IMR-90 (cell line): ENCODE measurements at regions not wholly inside any gene's neighbourhood (a gene's known extent, or its start where the extent isn't known, plus 50 kb on each side); places are given as distances from the start of the nearest gene placed in this dataset.

Experiments
- ATAC-seq: fragments of 200-7000 bp; cut with Tn5 transposase; 2 replicates; pipeline ENCODE4 v1.9.1; 2020; ENCODE audit warnings: low read depth, mild to moderate bottlenecking, moderate library complexity
- BruUV-seq: library from RNA; stranded (reverse); fragments of 400-500 nt; replicated peaks from 2 replicates; lab custom pipeline; 2021; lab: Mats Ljungman, UMichigan
- CTCF ChIA-PET: fragments of 300-600 bp; formaldehyde crosslinking; extraction: SDS; loops from one replicate; lab custom pipeline; 2021; ENCODE audit warnings: antibody characterized with exemption; lab: Yijun Ruan, JAX
- POLR2A ChIA-PET: fragments of 300-600 bp; sonication (Branson Sonifier 250); formaldehyde crosslinking; loops from one replicate; lab custom pipeline; 2022; ENCODE audit warnings: antibody characterized with exemption; ENCODE audit not compliant: unreplicated experiment; lab: Charles Lee
- DNase-seq: peaks from one replicate; pipeline ENCODE4 v3.0.0; 2013
- H2AFZ ChIP-seq: replicated peaks from 2 replicates; pipeline ENCODE3; 2013; ENCODE audit warnings: low read length, mild to moderate bottlenecking; ENCODE audit not compliant: poor library complexity
- H2AK5ac ChIP-seq: 2 replicates; pipeline ENCODE4 v1.6.1; 2013; ENCODE audit warnings: low read depth, low read length, inconsistent platforms
- H2AK9ac ChIP-seq: replicated peaks from 2 replicates; pipeline ENCODE3; 2013; ENCODE audit warnings: mild to moderate bottlenecking, low read depth, low read length, moderate library complexity; ENCODE audit not compliant: poor library complexity
- H2BK120ac ChIP-seq: 2 replicates; pipeline ENCODE4 v1.6.1; 2013; ENCODE audit warnings: low read depth, low read length, inconsistent platforms
- H2BK15ac ChIP-seq: 3 replicates; pipeline ENCODE4 v1.6.1; 2013; ENCODE audit warnings: low read depth, low read length, inconsistent platforms
- H2BK20ac ChIP-seq: 2 replicates; pipeline ENCODE4 v1.6.1; 2013; ENCODE audit warnings: low read depth, mild to moderate bottlenecking, inconsistent platforms, low read length, moderate library complexity
- H2BK5ac ChIP-seq: 2 replicates; pipeline ENCODE4 v1.6.1; 2013; ENCODE audit warnings: mild to moderate bottlenecking, low read depth, low read length, inconsistent platforms; ENCODE audit not compliant: poor library complexity, severe bottlenecking
- H3K14ac ChIP-seq: replicated peaks from 2 replicates; pipeline ENCODE4 v1.6.1; 2013; ENCODE audit warnings: low read depth, low read length, inconsistent platforms
- H3K18ac ChIP-seq: 2 replicates; pipeline ENCODE4 v1.6.1; 2013; ENCODE audit warnings: low read depth, low read length, control low read depth
- H3K23ac ChIP-seq: 2 replicates; pipeline ENCODE4 v1.6.1; 2013; ENCODE audit warnings: low read depth, low read length, inconsistent platforms
- H3K27ac ChIP-seq: 2 replicates; pipeline ENCODE4 v1.5.1; 2013; ENCODE audit warnings: mild to moderate bottlenecking, control low read depth, low read length; ENCODE audit not compliant: insufficient read depth
- H3K27me3 ChIP-seq: 2 replicates; pipeline ENCODE4 v1.6.1; 2013; ENCODE audit warnings: low read length; ENCODE audit not compliant: control insufficient read depth, insufficient read depth
- H3K36me3 ChIP-seq: 2 replicates; pipeline ENCODE4 v1.6.1; 2013; ENCODE audit warnings: low read length, mixed read lengths; ENCODE audit not compliant: control insufficient read depth, insufficient read depth
- H3K4ac ChIP-seq: 2 replicates; pipeline ENCODE4 v1.6.1; 2013; ENCODE audit warnings: low read depth, low read length, inconsistent platforms
- H3K4me1 ChIP-seq: 2 replicates; pipeline ENCODE4 v1.6.1; 2013; ENCODE audit warnings: low read length, mixed read lengths; ENCODE audit not compliant: control insufficient read depth, insufficient read depth
- H3K4me2 ChIP-seq: 2 replicates; pipeline ENCODE4 v1.6.1; 2013; ENCODE audit warnings: low read depth, mild to moderate bottlenecking, control low read depth, low read length, moderate library complexity
- H3K4me3 ChIP-seq: 2 replicates; pipeline ENCODE4 v1.5.1; 2013; ENCODE audit warnings: low read depth, mild to moderate bottlenecking, control low read depth, low read length, moderate library complexity; ENCODE audit not compliant: insufficient read depth
- H3K56ac ChIP-seq: 2 replicates; pipeline ENCODE4 v1.6.1; 2013; ENCODE audit warnings: low read length, inconsistent platforms; ENCODE audit not compliant: insufficient read depth; ENCODE audit errors: extremely low read depth
- H3K79me1 ChIP-seq, 2 experiments: 2 replicates each; pipeline ENCODE4 v1.6.1; 2013; ENCODE audit warnings: low read length in 2 of 2, inconsistent platforms in 1 of 2, low read depth in 1 of 2
- H3K9ac ChIP-seq: 2 replicates; pipeline ENCODE4 v1.6.1; 2013; ENCODE audit warnings: low read depth, low read length, control low read depth
- H3K9me1 ChIP-seq: 2 replicates; pipeline ENCODE4 v1.6.1; 2013; ENCODE audit warnings: low read length, inconsistent platforms; ENCODE audit not compliant: insufficient read depth
- H3K9me3 ChIP-seq: 2 replicates; pipeline ENCODE4 v1.6.1; 2013; ENCODE audit warnings: low read length; ENCODE audit not compliant: control insufficient read depth, insufficient read depth
- H4K20me1 ChIP-seq: 2 replicates; pipeline ENCODE4 v1.6.1; 2013; ENCODE audit warnings: low read length, inconsistent platforms; ENCODE audit not compliant: insufficient read depth
- H4K5ac ChIP-seq: 2 replicates; pipeline ENCODE4 v1.6.1; 2013; ENCODE audit warnings: mild to moderate bottlenecking, low read depth, low read length, control low read depth
- H4K8ac ChIP-seq, 2 experiments: 2 replicates each; pipeline ENCODE4 v1.6.1; 2013; ENCODE audit warnings: low read depth in 2 of 2, low read length in 2 of 2, control low read depth in 1 of 2, inconsistent platforms in 1 of 2
- H4K91ac ChIP-seq: 2 replicates; pipeline ENCODE4 v1.6.1; 2013; ENCODE audit warnings: low read depth, low read length, inconsistent platforms; ENCODE audit not compliant: insufficient read depth
- CHD1 ChIP-seq: IDR thresholded peaks from 2 replicates; pipeline ENCODE4 v1.6.1; 2012; ENCODE audit warnings: low read depth, low read length, improper control_type of control experiment
- FOS ChIP-seq: fragments of 150-350 bp; IDR thresholded peaks from 2 replicates; pipeline ENCODE4 v1.6.1; 2016; ENCODE audit warnings: low read depth, low read length
- MAFK ChIP-seq: IDR thresholded peaks from 2 replicates; pipeline ENCODE4 v1.6.1; 2012; ENCODE audit warnings: low read depth, low read length, improper control_type of control experiment
- MAZ ChIP-seq: IDR thresholded peaks from 2 replicates; pipeline ENCODE4 v1.6.1; 2012; ENCODE audit warnings: low read depth, mild to moderate bottlenecking, low read length, improper control_type of control experiment, moderate library complexity, borderline replicate concordance
- MXI1 ChIP-seq: IDR thresholded peaks from 2 replicates; pipeline ENCODE4 v1.6.1; 2012; ENCODE audit warnings: low read depth, mild to moderate bottlenecking, low read length, moderate library complexity, borderline replicate concordance
- RCOR1 ChIP-seq: IDR thresholded peaks from 2 replicates; pipeline ENCODE4 v1.6.1; 2012; ENCODE audit warnings: mild to moderate bottlenecking, low read length, improper control_type of control experiment; ENCODE audit not compliant: insufficient replicate concordance
- WGBS, 2 experiments: methylation state at CpG; one replicate each; pipeline versions ENCODE4 v1.1.5 to v1.1.7; 2013; ENCODE audit warnings: missing lambda C conversion rate in 2 of 2; ENCODE audit not compliant: insufficient read length in 1 of 2; ENCODE audit errors: extremely low coverage in 2 of 2; 5-methylcytosine and 5-hydroxymethylcytosine counted together
- dilution Hi-C: fragments of 300-500 bp; cut with HindIII; formaldehyde crosslinking; loops from one replicate; pipeline ENCODE4 v1.14.3; 2018; ENCODE audit warnings: low sequenced_read_pairs; ENCODE audit not compliant: unreplicated experiment
- in situ Hi-C: fragments of 300-500 bp; cut with MboI; formaldehyde crosslinking; loops from 3 replicates; pipeline ENCODE4 v1.14.3; 2019; ENCODE audit warnings: low sequenced_read_pairs, inconsistent platforms, mixed read lengths
- intact Hi-C: fragments of 100-400 bp; cut with micrococcal nuclease; formaldehyde crosslinking; loops from 2 replicates; pipeline ENCODE4 v1.10.0; 2022

DNA sequence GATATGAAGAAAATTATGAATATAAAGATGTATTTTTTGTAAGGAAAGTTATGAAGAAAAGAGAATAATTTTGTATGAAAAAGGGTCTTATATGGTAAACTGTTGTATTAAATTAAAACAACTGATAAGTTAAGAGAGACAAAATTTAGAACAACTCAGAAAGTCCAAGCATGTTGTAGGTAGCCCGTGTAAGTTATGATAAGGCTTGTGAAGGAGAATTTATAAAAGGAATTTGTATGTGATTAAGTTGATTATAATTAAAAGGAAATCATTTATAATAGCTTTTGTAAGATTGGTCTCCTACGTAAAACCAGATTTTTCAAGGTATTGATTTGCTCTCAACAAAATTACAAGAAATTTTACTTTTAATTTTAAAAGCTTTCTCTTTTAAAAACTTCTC, 1579.3 kb downstream of the HACE1 start:
- H3K56ac ChIP-seq = no peak overlapping the region
- no peak overlapping the region for H3K18ac ChIP-seq
- no peak for ATAC-seq
- H2BK15ac ChIP-seq = no peak overlapping the region
- no peak overlapping the region for H2AK9ac ChIP-seq
- POLR2A ChIA-PET = no interaction called here
- peaks cover 6% of the 10 kb centered on the region; the same call in 1 of the 2 replicates for H3K9me3 ChIP-seq
- dilution Hi-C loops (no loop called here), intact Hi-C loops (no loop called here), in situ Hi-C loops (no loop called here)
- WGBS, 2 experiments = no CpG with 5 or more reads among the region's 2 CpGs
- no peak overlapping the region for H3K4ac ChIP-seq
- no peak overlapping the region for H2BK120ac ChIP-seq
- H3K4me3 ChIP-seq = no peak overlapping the region
- H4K8ac ChIP-seq = no peak overlapping the region
- no peaks in the 10 kb centered on the region for H3K27me3 ChIP-seq
- H3K14ac ChIP-seq = no peak overlapping the region
- no TSS peak for BruUV-seq
- no peak overlapping the region for H2BK5ac ChIP-seq
- no peak overlapping the region for H4K91ac ChIP-seq
- no peak overlapping the region for H2AK5ac ChIP-seq
- no peak overlapping the region for H2BK20ac ChIP-seq
- H3K36me3 ChIP-seq = no peaks in the 10 kb centered on the region
- no peak overlapping the region for H4K5ac ChIP-seq
- CTCF ChIA-PET = no interaction called here
- no peak for TF ChIP-seq CHD1
- no peak for TF ChIP-seq RCOR1
- no peak for TF ChIP-seq MAZ
- no peak for TF ChIP-seq MXI1
- TF ChIP-seq FOS = no peak
- TF ChIP-seq MAFK = no peak
- no peak overlapping the region for H3K27ac ChIP-seq
- H3K4me2 ChIP-seq = no peak overlapping the region
- H3K4me1 ChIP-seq = no peaks in the 10 kb centered on the region
- no peak overlapping the region for H2AFZ ChIP-seq
- no peak for DNase-seq
- no peak overlapping the region for H3K23ac ChIP-seq
- H3K79me1 ChIP-seq = no peaks in the 10 kb centered on the region
- H4K20me1 ChIP-seq = no peaks in the 10 kb centered on the region
- no peak overlapping the region for H3K9ac ChIP-seq
- no peaks in the 10 kb centered on the region for H3K9me1 ChIP-seq
